ENCODE measurements at regions not wholly inside any gene's neighbourhood (a gene's known extent, or its start where the extent isn't known, plus 50 kb on each side); places are given as distances from the start of the nearest gene placed in this dataset.
"Not testable (repeated sequence)": the region's sequence is repeated elsewhere in the genome, so short reads cannot be mapped to it uniquely, and the experiment has no call there.

DNA sequence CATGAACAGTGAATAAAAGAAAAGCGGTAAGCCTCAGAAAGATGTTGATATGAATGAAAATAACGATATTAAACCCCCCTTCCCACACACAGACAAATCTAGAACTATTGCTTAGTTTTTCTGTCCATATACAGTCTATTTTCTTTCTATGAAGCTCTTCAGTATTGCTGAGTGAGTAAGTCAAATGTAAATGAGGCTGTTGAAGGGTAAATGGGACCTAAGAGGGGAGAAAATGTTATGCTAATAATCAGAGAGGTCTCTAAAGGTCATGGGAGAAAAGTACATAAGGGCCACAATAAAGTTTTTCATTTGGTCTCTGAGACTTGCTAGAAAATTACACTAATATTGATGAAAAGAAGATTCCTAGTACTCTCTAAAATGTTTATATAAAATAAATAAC is 56.2 kb downstream of the PABPC4L start:
- DNase-seq, result no peak

- DNase-seq, result no peak
Observed at GRCh38 chr4:134144337-134144736, 57.3 kb downstream of the PABPC4L start.

GRCh38 chr4:134141728-134142127 is 59.9 kb downstream of the PABPC4L start:
- no peak for DNase-seq

- DNase-seq, result no peak
Observed at GRCh38 chr4:134139188-134139587, 62.4 kb downstream of the PABPC4L start.

- DNase-seq, result no peak
Observed at GRCh38 chr4:134132086-134132783, 69.4 kb downstream of the PABPC4L start.

DNA sequence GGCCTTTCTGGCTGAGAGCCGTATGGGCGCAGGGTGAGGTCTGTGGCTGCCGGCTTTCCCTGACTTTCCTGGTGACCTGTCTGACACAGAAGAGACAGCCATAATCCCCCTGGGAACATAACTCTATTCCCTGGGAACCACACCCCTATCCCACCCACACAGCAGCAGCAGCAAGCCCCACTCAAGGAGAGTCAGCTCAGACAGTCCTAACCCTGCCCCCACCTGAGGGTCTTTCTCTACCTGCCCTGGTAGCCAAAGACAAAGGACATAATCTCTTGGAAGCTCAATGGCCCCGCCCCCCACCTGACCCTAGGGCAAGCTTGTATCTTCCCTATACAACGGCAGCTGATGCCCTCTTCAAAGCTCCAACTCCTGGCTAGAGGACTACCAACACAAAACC is 74.6 kb downstream of the PABPC4L start:
- no peak for DNase-seq

DNA sequence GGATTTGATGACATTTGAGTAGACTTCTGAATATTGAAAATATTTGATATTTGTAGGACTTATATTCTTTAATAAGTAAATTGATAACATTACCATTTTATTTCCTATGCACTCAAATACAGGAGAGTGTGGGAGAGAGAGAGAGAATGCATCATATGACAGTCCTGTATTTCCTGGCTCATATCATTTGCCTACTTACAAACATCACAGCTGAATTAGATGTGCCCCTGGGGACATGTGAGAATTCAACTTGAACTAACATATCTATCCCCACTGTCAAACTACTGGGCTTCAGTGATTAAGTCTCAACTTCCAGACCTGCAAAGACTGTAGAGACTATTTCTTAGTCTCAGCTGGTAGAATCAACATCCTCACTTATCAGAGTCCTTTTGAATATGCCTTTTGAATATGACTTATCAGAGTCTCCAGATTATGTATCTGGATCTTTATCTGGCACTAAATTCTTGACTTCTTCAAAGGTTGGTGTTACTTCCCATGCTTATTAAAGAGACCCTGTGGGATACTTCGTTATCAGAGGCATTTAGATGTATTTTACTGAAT is 75.5 kb downstream of the PABPC4L start:
- no peak for DNase-seq

GRCh38 chr4:134122903-134123302 is 78.7 kb downstream of the PABPC4L start:
- DNase-seq, result no peak

GRCh38 chr4:134117392-134118183 is 84.0 kb downstream of the PABPC4L start:
- no peak for DNase-seq

- no peak for DNase-seq
Observed at GRCh38 chr4:134089885-134090284, 111.7 kb downstream of the PABPC4L start.

DNA sequence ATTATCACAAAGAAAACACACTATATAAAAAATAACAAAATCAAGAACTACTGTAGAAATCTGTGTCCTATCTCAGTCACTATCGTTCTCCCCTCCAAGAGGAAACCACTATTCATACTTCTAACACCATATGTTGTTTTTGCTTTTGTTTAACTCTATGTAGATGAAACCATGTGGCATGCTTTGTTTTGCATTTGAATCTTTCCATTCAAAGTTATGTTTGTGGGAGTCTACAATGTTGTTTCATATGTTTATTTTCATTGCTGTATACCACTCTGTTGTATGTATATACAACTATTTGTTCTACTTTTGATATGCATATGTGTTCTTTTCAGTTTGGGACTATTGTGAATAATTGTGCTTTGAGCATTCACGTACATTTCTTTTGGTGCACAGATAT is 116.1 kb downstream of the PABPC4L start:
- DNase-seq, result no peak

GRCh38 chr4:134079085-134079484 is 122.5 kb downstream of the PABPC4L start:
- DNase-seq, result not testable (repeated sequence)

DNA sequence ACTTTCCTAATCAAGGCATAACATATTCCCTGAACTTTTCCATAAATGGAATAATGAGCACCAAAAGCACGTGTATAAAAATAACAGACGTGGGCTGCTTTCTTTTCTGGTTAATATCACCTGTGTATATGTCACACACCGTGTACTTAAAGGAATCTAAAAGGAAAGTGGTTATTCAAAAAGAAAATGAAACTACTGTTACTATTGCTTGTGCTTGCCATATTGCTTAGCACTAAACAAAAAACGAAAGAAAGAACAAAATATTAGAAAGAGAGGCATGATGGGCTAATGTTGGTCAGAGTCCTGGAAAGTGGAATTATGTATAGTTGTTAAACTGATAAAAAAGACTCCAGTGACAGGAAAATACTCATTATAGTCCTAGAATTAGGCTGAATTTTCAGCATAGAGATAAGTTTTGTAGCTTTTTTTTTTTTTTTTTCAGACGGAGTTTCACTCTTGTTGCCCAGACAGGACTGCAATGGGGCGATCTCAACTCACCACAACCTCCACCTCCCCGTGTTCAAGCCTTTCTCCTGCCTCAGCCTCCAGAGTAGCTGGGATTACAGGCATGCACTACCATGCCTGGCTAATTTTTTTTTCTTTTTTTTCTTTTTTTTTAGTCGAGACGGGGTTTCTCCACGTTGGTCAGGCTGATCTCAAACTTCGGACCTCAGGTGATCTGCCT is 123.2 kb downstream of the PABPC4L start:
- DNase-seq, result no peak

DNA sequence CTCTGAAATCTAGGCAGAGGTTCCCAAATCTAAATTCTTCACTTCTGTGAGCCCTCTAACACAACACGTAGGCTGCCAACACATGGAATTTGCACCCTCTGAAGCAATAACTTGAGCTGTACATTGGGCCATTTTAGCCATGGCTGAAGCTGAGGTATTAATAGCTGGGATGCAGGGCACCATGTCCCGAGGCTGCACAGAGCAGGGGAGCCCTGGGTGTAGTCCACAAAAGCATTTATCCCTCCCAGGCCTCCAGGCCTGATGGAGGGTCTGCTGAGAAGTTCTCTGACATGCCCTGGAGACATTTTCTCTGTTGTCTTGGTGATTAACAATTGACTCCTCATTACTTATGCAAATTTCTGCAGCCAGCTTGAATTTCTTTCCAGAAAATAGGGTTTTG is 127.9 kb downstream of the PABPC4L start:
- DNase-seq, result no peak

GRCh38 chr4:134072137-134072536 is 129.5 kb downstream of the PABPC4L start:
- no peak for DNase-seq

DNA sequence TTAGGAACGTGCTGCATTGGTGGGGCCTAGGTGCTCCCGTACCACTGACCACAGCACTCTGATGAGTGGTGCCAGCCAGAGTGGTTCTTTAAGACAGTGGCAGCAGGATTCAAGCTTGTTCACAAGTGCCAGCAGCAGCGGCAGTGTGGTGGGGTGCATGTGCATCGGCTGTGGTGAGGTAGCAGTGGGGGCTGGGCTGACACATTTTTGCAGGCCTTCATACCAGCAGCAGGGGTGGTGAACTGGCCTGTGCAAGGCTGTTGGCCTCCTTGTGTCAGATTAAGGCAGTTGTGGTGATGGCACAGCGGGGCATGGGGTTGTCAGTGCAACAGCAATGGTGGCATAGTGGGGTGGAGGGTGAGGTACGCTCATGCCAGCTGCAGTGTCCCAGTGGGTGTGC is 131.4 kb downstream of the PABPC4L start:
- no peak for DNase-seq

GRCh38 chr4:134057356-134057755 is 144.2 kb downstream of the PABPC4L start:
- no peak for DNase-seq

- DNase-seq, result not testable (repeated sequence)
Observed at GRCh38 chr4:134046221-134046620, 155.4 kb downstream of the PABPC4L start.

DNA sequence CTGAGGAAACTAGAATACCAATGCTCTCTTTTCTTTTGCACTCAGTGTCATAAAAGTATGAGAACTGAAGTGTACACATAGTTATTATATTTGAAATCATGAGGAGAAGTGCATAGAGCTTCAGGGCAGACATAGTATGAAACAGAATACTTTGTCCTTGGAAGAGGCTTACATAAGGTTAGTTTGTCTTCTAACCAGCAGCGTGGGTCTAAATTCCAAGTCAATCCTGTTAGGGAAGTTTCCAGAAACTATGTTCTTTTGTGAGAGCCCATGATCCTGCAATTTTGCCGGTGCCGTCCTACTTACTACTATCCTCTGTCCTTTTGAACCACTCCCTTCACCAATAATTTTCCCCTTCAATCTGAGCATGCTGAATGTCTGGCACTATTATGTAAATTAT is 156.2 kb downstream of the PABPC4L start:
- DNase-seq, result no peak

GRCh38 chr4:134043266-134043665 is 158.3 kb downstream of the PABPC4L start:
- DNase-seq, result no peak

DNA sequence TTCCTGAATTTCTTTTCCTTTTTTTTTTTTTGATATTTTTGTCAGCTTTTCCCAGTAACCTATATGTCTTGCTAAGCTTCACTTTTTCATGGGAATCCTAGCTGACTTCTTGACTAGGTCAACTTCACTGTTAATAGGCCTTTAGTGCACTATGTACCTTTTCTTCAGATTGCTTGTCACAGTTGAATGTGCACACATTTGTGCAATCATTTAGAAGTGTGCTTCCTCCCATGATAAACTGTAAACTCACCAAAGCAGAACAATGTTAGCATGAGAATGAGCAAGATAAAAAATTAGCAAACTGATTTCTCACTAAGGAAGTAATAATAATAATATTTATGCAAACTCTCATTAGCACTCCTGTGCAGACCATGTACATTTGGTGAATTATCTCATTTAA is 173.2 kb downstream of the PABPC4L start:
- no peak for DNase-seq

DNA sequence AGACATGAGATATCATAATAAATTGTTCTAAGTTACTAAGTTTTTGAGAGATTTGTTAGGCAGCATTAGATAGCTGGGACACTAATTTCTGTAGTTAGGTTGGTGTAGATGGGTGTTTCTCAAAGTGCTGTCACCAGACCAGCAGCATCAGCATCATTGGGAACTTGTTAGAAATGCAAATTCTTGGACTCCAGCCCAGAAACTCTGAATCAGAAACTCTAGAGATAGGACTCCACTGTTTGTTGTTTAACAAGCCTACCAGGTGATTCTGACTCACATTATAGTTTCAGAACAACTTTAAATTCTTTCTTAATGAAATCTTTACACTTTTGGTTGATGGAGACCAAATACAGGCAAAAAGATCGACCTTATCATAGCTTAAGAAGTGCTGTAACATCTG is 173.7 kb downstream of the PABPC4L start:
- DNase-seq, result no peak

- no peak for DNase-seq
Observed at GRCh38 chr4:134024251-134024650, 177.3 kb downstream of the PABPC4L start.

GRCh38 chr4:134019657-134020056 is 181.9 kb downstream of the PABPC4L start:
- DNase-seq, result no peak
